B cell (primary cell): ENCODE measurements at regions not wholly inside any gene's neighbourhood (a gene's known extent, or its start where the extent isn't known, plus 50 kb on each side); places are given as distances from the start of the nearest gene placed in this dataset.
"Not testable (repeated sequence)": the region's sequence is repeated elsewhere in the genome, so short reads cannot be mapped to it uniquely, and the experiment has no call there.

Experiments
- ATAC-seq: fragments of 200-7000 bp; cut with Tn5 transposase; one replicate; pipeline ENCODE4 v1.10.0; 2021; ENCODE audit warnings: low read depth, mild to moderate bottlenecking, moderate number of reproducible peaks, moderate library complexity
- CTCF ChIA-PET: fragments of 350-600 bp; sonication (Branson Sonifier 250); formaldehyde crosslinking; loops from one replicate; lab custom pipeline; 2021; ENCODE audit warnings: antibody characterized with exemption, inconsistent platforms; lab: Charles Lee
- POLR2A ChIA-PET: fragments of 350-600 bp; sonication (Branson Sonifier 250); formaldehyde crosslinking; loops from one replicate; lab custom pipeline; 2021; ENCODE audit warnings: antibody characterized with exemption; lab: Charles Lee
- DNase-seq: peaks from one replicate; pipeline ENCODE4 v3.0.0; 2013
- H2AFZ ChIP-seq: 2 replicates; pipeline ENCODE4 v1.6.1; 2012; ENCODE audit warnings: mild to moderate bottlenecking, low read depth, low read length; ENCODE audit not compliant: insufficient read depth, poor library complexity, severe bottlenecking
- H3K27ac ChIP-seq, 2 donors: 1 replicate in 1 of 2; 2 replicates in 1 of 2; pipeline ENCODE4 v1.5.1; 2012 to 2013; ENCODE audit warnings: low read length in 2 of 2, mild to moderate bottlenecking in 2 of 2, moderate library complexity in 1 of 2
- H3K27me3 ChIP-seq, 4 experiments: fragments of 200-600 bp in 1 of 4; sonication (generic) in 1 of 4; replicated peaks in 1 of 4; 1 replicate in 2 of 4; 2 replicates in 2 of 4; pipeline versions ENCODE4 v1.6.1 to v1.7.0; 2013 to 2016; ENCODE audit warnings: low read length in 3 of 4, mild to moderate bottlenecking in 2 of 4, mixed read lengths in 1 of 4, moderate library complexity in 1 of 4; ENCODE audit not compliant: insufficient read depth in 4 of 4, control insufficient read depth in 3 of 4; ENCODE audit errors: control extremely low read depth in 1 of 4
- H3K36me3 ChIP-seq, 2 experiments: replicated peaks in 1 of 2; 1 replicate in 1 of 2; 2 replicates in 1 of 2; pipeline versions ENCODE4 v1.6.1 to v1.7.1; 2013; ENCODE audit warnings: low read length in 1 of 2; ENCODE audit not compliant: insufficient read depth in 2 of 2, control insufficient read depth in 1 of 2; ENCODE audit errors: control extremely low read depth in 1 of 2, extremely low read depth in 1 of 2
- H3K4me1 ChIP-seq, 2 donors: fragments of 200-600 bp in 1 of 2; sonication (generic) in 1 of 2; 1 replicate in 1 of 2; 2 replicates in 1 of 2; pipeline versions ENCODE4 v1.5.1 to v1.6.1; 2013 to 2017; ENCODE audit warnings: low read length in 2 of 2; ENCODE audit not compliant: control insufficient read depth in 2 of 2, insufficient read depth in 2 of 2
- H3K4me2 ChIP-seq: replicated peaks from 2 replicates; pipeline ENCODE3; 2012; ENCODE audit warnings: mild to moderate bottlenecking, low read depth, low read length; ENCODE audit not compliant: poor library complexity, severe bottlenecking
- H3K4me3 ChIP-seq, 5 experiments: fragments of 200-600 bp in 1 of 5; sonication (generic) in 1 of 5; 1 replicate in 3 of 5; 2 replicates in 2 of 5; pipeline versions ENCODE4 v1.5.1 to v1.7.0; 2011 to 2016; ENCODE audit warnings: low read length in 4 of 5, mild to moderate bottlenecking in 4 of 5, low read depth in 2 of 5, control low read depth in 1 of 5, moderate library complexity in 1 of 5; ENCODE audit not compliant: insufficient read depth in 1 of 5; ENCODE audit errors: control extremely low read depth in 1 of 5, extremely low read depth in 1 of 5
- H3K79me2 ChIP-seq: fragments of 200-600 bp; sonication (generic); one replicate; pipeline ENCODE4 v1.6.0; 2016; ENCODE audit warnings: low read length; ENCODE audit not compliant: control insufficient read depth, insufficient read depth
- H3K9ac ChIP-seq: fragments of 200-600 bp; sonication (generic); 2 replicates; pipeline ENCODE4 v1.6.1; 2017; ENCODE audit warnings: mild to moderate bottlenecking, low read length, moderate library complexity
- H3K9me3 ChIP-seq, 3 donors: one replicate each; pipeline versions ENCODE4 v1.6.1 to v1.7.1; 2013; ENCODE audit warnings: low read length in 2 of 3; ENCODE audit not compliant: control insufficient read depth in 2 of 3, insufficient read depth in 1 of 3; ENCODE audit errors: control extremely low read depth in 1 of 3
- H4K20me1 ChIP-seq: 2 replicates; pipeline ENCODE4 v1.6.0; 2012; ENCODE audit warnings: mild to moderate bottlenecking, low read length; ENCODE audit not compliant: insufficient read depth, control insufficient read depth, poor library complexity, severe bottlenecking
- H3K27ac Mint-ChIP-seq: one replicate; pipeline ENCODE4 v1.8.0; 2021; ENCODE audit warnings: mixed read lengths
- H3K27me3 Mint-ChIP-seq: one replicate; pipeline ENCODE4 v1.8.0; 2021; ENCODE audit warnings: mixed read lengths
- H3K4me1 Mint-ChIP-seq: one replicate; pipeline ENCODE4 v1.8.0; 2021; ENCODE audit warnings: mixed read lengths
- H3K4me3 Mint-ChIP-seq: one replicate; pipeline ENCODE4 v1.8.0; 2021; ENCODE audit warnings: mixed read lengths
- H3K9me3 Mint-ChIP-seq: one replicate; pipeline ENCODE4 v1.8.0; 2022; ENCODE audit warnings: mixed read lengths; ENCODE audit not compliant: insufficient read depth
- CTCF ChIP-seq: fragments of 200-600 bp; IDR thresholded peaks from one replicate; pipeline ENCODE4 v1.8.0; 2022; ENCODE audit warnings: antibody characterized with exemption, mild to moderate bottlenecking
- EZH2 ChIP-seq: IDR thresholded peaks from 2 replicates; pipeline ENCODE4 v1.6.1; 2012; ENCODE audit warnings: borderline replicate concordance, low read depth, mild to moderate bottlenecking, moderate library complexity, low read length; ENCODE audit not compliant: insufficient read depth, poor library complexity, severe bottlenecking
- WGBS: methylation state at CpG from one replicate; pipeline ENCODE4 v1.1.5; 2013; ENCODE audit warnings: missing lambda C conversion rate; ENCODE audit not compliant: insufficient coverage; 5-methylcytosine and 5-hydroxymethylcytosine counted together
- intact Hi-C: fragments of 100-400 bp; cut with micrococcal nuclease; formaldehyde crosslinking; loops from one replicate; pipeline ENCODE4 v1.10.0; 2022

- Histone ChIP-seq H4K20me1 (no peaks in the 10 kb centered on the region), H3K9me3 (peaks cover 3 to 12% (median 10%) of the 10 kb centered on the region in 3 donors), H3K4me2 (no peak overlapping the region), H3K4me1 (no peaks in the 10 kb centered on the region), H3K27me3 (no peaks in the 10 kb centered on the region), H2AFZ (no peak overlapping the region), H3K36me3 (no peaks in the 10 kb centered on the region), H3K79me2 (no peaks in the 10 kb centered on the region), H3K27ac (no peak overlapping the region), H3K9ac (no peak overlapping the region), H3K4me3 (no peak overlapping the region)
- no peak for TF ChIP-seq EZH2
- TF ChIP-seq CTCF = no peak
- H3K27ac Mint-ChIP-seq = no peak overlapping the region
- no peak overlapping the region for H3K4me3 Mint-ChIP-seq
- ATAC-seq = no peak
- intact Hi-C loops = no loop called here
- POLR2A ChIA-PET = no interaction called here
- no peaks in the 10 kb centered on the region for H3K27me3 Mint-ChIP-seq
- H3K4me1 Mint-ChIP-seq = no peaks in the 10 kb centered on the region
- CTCF ChIA-PET = no interaction called here
- no CpG with 5 or more reads among the region's 1 CpG for WGBS
- peaks cover 3% of the 10 kb centered on the region for H3K9me3 Mint-ChIP-seq
- DNase-seq = no peak
Measured at GRCh38 chr6:140192018-140192417, 817.6 kb upstream of the CITED2 start.

GRCh38 chr6:140189263-140189662 is 814.8 kb upstream of the CITED2 start:
- H3K36me3 ChIP-seq, H3K27me3 ChIP-seq, H4K20me1 ChIP-seq, H3K27ac ChIP-seq, H3K79me2 ChIP-seq, H3K4me2 ChIP-seq, H3K4me3 Mint-ChIP-seq, H3K4me1 Mint-ChIP-seq, POLR2A ChIA-PET, DNase-seq, intact Hi-C loops, H3K9ac ChIP-seq, H3K27me3 Mint-ChIP-seq, ATAC-seq, H3K4me3 ChIP-seq, CTCF ChIA-PET, H3K27ac Mint-ChIP-seq, H2AFZ ChIP-seq, H3K4me1 ChIP-seq, H3K9me3 Mint-ChIP-seq: not testable (repeated sequence)
- WGBS = no CpG with 5 or more reads among the region's 1 CpG
- peaks cover 3 to 12% (median 10%) of the 10 kb centered on the region in 3 donors for H3K9me3 ChIP-seq
